Liver (tissue), 8 donors: ENCODE measurements at regions not wholly inside any gene's neighbourhood (a gene's known extent, or its start where the extent isn't known, plus 50 kb on each side); places are given as distances from the start of the nearest gene placed in this dataset.

ENCODE experiments used
- DNase-seq: peaks from one replicate; pipeline ENCODE4 v3.0.0-alpha.2; 2017; ENCODE audit warnings: low spot score
- H3K27ac ChIP-seq, 2 donors: one replicate each; pipeline ENCODE4 v1.7.0; 2013; ENCODE audit warnings: inconsistent platforms in 2 of 2, low read length in 2 of 2, control low read depth in 1 of 2, low read depth in 1 of 2, mild to moderate bottlenecking in 1 of 2
- H3K27me3 ChIP-seq, 4 donors: one replicate each; pipeline versions ENCODE4 v1.6.1 to v1.7.0; 2013; ENCODE audit warnings: low read length in 3 of 4, inconsistent platforms in 1 of 4, mild to moderate bottlenecking in 1 of 4, moderate library complexity in 1 of 4; ENCODE audit not compliant: control insufficient read depth in 4 of 4, insufficient read depth in 4 of 4
- H3K36me3 ChIP-seq, 4 donors: one replicate each; pipeline versions ENCODE4 v1.6.1 to v1.7.0; 2013; ENCODE audit warnings: low read length in 3 of 4, mild to moderate bottlenecking in 3 of 4, low read depth in 1 of 4, moderate library complexity in 1 of 4; ENCODE audit not compliant: control insufficient read depth in 4 of 4, insufficient read depth in 3 of 4
- H3K4me1 ChIP-seq, 4 donors: one replicate each; pipeline versions ENCODE4 v1.6.1 to v1.7.0; 2013; ENCODE audit warnings: low read length in 3 of 4, mild to moderate bottlenecking in 3 of 4, moderate library complexity in 1 of 4; ENCODE audit not compliant: control insufficient read depth in 4 of 4, insufficient read depth in 4 of 4
- H3K4me3 ChIP-seq, 3 donors: one replicate each; pipeline versions ENCODE4 v1.6.1 to v1.7.0; 2013; ENCODE audit warnings: low read length in 3 of 3, control low read depth in 1 of 3, low read depth in 1 of 3, mild to moderate bottlenecking in 1 of 3
- H3K9ac ChIP-seq, 2 donors: one replicate each; pipeline ENCODE4 v1.7.0; 2013; ENCODE audit warnings: low read length in 2 of 2, mild to moderate bottlenecking in 2 of 2, moderate library complexity in 2 of 2, control low read depth in 1 of 2, low read depth in 1 of 2
- H3K9me3 ChIP-seq, 4 donors: one replicate each; pipeline versions ENCODE4 v1.6.1 to v1.7.0; 2013; ENCODE audit warnings: low read length in 3 of 4; ENCODE audit not compliant: control insufficient read depth in 4 of 4
- CTCF ChIP-seq: fragments of 150-350 bp; IDR thresholded peaks from 2 replicates; pipeline ENCODE4 v1.5.1; 2017; ENCODE audit warnings: improper control_type of control experiment, low read depth, low read length; ENCODE audit not compliant: missing input control
- FOXA2 ChIP-seq: IDR thresholded peaks from 2 replicates; pipeline ENCODE4 v1.6.1; 2016; ENCODE audit warnings: antibody characterized with exemption
- HNF4G ChIP-seq: IDR thresholded peaks from 2 replicates; pipeline ENCODE4 v1.6.1; 2016; ENCODE audit warnings: antibody characterized with exemption
- MAX ChIP-seq: IDR thresholded peaks from 2 replicates; pipeline ENCODE4 v1.6.1; 2016; ENCODE audit warnings: antibody characterized with exemption
- RAD21 ChIP-seq, 2 donors: IDR thresholded peaks; 2 replicates each; pipeline ENCODE4 v1.6.1; 2016; ENCODE audit warnings: antibody characterized with exemption in 2 of 2, mild to moderate bottlenecking in 2 of 2
- REST ChIP-seq: IDR thresholded peaks from 2 replicates; pipeline ENCODE4 v1.6.1; 2016; ENCODE audit warnings: antibody characterized with exemption, mild to moderate bottlenecking
- RXRA ChIP-seq, 2 donors: IDR thresholded peaks; 2 replicates each; pipeline ENCODE4 v1.6.1; 2017 to 2018; ENCODE audit warnings: antibody characterized with exemption in 2 of 2, mild to moderate bottlenecking in 1 of 2
- TAF1 ChIP-seq: conservative IDR thresholded peaks from 2 replicates; pipeline ENCODE4 v1.6.1; 2016; ENCODE audit warnings: antibody characterized with exemption, mild to moderate bottlenecking
- YY1 ChIP-seq: IDR thresholded peaks from 2 replicates; pipeline ENCODE4 v1.6.1; 2016; ENCODE audit warnings: antibody characterized with exemption, mild to moderate bottlenecking
- WGBS: extraction: QIAGEN DNeasy Blood & Tissue Kit; methylation state at CpG from one replicate; pipeline ENCODE4 v1.1.7; 2013; 5-methylcytosine and 5-hydroxymethylcytosine counted together
- donor health status: healthy.
- donor health status: healthy.
- donor health status: healthy.
- donor health status: healthy.
- donor health status: healthy.

GRCh38 chr7:124113045-124113444 lies 80.2 kb upstream of the TMEM229A start:
- no peaks in the 10 kb centered on the region for H3K36me3 ChIP-seq
- TF ChIP-seq RXRA (IDR thresholded peaks at IDR 0.05) (no peak), YY1 (no peak), HNF4G (no peak), MAX (no peak), TAF1 (no peak), CTCF (no peak)
- H3K9me3 ChIP-seq = no peaks in the 10 kb centered on the region
- 10% methylated on average over 1 of the region's 1 CpG for whole genome bisulfite sequencing
- no peaks in the 10 kb centered on the region for H3K4me1 ChIP-seq
- no peak overlapping the region for H3K4me3 ChIP-seq
- no peak overlapping the region for H3K27ac ChIP-seq
- peaks cover 0 to 3% (median 0%) of the 10 kb centered on the region in 4 donors for H3K27me3 ChIP-seq
- DNase-seq = no peak
- no peak overlapping the region for H3K9ac ChIP-seq

- no peak overlapping the region for H3K9ac ChIP-seq
- 46% methylated on average over 2 of the region's 2 CpGs for WGBS
- H3K27ac ChIP-seq = no peak overlapping the region
- no peaks in the 10 kb centered on the region for H3K36me3 ChIP-seq
- no peak for TF ChIP-seq HNF4G
- TF ChIP-seq REST = no peak
- no peak for TF ChIP-seq CTCF
- no peaks in the 10 kb centered on the region for H3K9me3 ChIP-seq
- peaks cover 0 to 2% (median 0%) of the 10 kb centered on the region in 4 donors for H3K27me3 ChIP-seq
- DNase-seq = no peak
- H3K4me3 ChIP-seq = no peak overlapping the region
- no peaks in the 10 kb centered on the region for H3K4me1 ChIP-seq
Measured at GRCh38 chr7:124106575-124106974, 73.7 kb upstream of the TMEM229A start.

GRCh38 chr7:124101173-124101768 lies 68.4 kb upstream of the TMEM229A start:
- no peak for TF ChIP-seq FOXA2
- peak; percentile 56 to 68 for TF ChIP-seq RAD21 (IDR thresholded peaks at IDR 0.05)
- TF ChIP-seq CTCF = peak; percentile 25
- TF ChIP-seq YY1 = no peak
- Histone ChIP-seq H3K27ac (no peak overlapping the region), H3K4me3 (no peak overlapping the region), H3K4me1 (no peaks in the 10 kb centered on the region), H3K9ac (no peak overlapping the region), H3K27me3 (no peaks in the 10 kb centered on the region), H3K9me3 (no peaks in the 10 kb centered on the region), H3K36me3 (no peaks in the 10 kb centered on the region)
- DNase-seq = no peak
- 20% methylated on average over 5 of the region's 5 CpGs for WGBS
